Peyer's patch (tissue), 4 donors: ENCODE measurements at regions not wholly inside any gene's neighbourhood (a gene's known extent, or its start where the extent isn't known, plus 50 kb on each side); places are given as distances from the start of the nearest gene placed in this dataset.
"Not testable (repeated sequence)": the region's sequence is repeated elsewhere in the genome, so short reads cannot be mapped to it uniquely, and the experiment has no call there.

Source experiments
- DNase-seq, 3 donors: peaks; one replicate each; pipeline ENCODE4 v3.0.0-alpha.2; 2017 to 2019
- H3K27ac ChIP-seq, 4 donors: fragments of 200-600 bp; sonication (generic); one replicate each; pipeline ENCODE4 v1.5.1; 2016 to 2019
- H3K27me3 ChIP-seq, 2 donors: fragments of 200-600 bp; sonication (generic); one replicate each; pipeline ENCODE4 v1.5.1; 2019
- H3K36me3 ChIP-seq, 3 donors: fragments of 200-600 bp; sonication (generic); one replicate each; pipeline ENCODE4 v1.5.1; 2016 to 2019
- H3K4me1 ChIP-seq, 4 donors: fragments of 200-600 bp; sonication (generic); one replicate each; pipeline ENCODE4 v1.5.1; 2016 to 2019
- H3K4me3 ChIP-seq, 4 donors: fragments of 200-600 bp; sonication (generic); 1 replicate in 3 of 4; 2 replicates in 1 of 4; pipeline ENCODE4 v1.5.1; 2016 to 2019; ENCODE audit warnings: mild to moderate bottlenecking in 1 of 4
- H3K9me3 ChIP-seq, 4 donors: fragments of 200-600 bp; sonication (generic); one replicate each; pipeline ENCODE4 v1.5.1; 2016 to 2019; ENCODE audit warnings: mild to moderate bottlenecking in 1 of 4
- POLR2A ChIP-seq, 2 donors: fragments of 450-650 bp; IDR thresholded peaks; one replicate each; pipeline ENCODE4 v1.5.1; 2017; ENCODE audit warnings: antibody characterized with exemption in 2 of 2, mild to moderate bottlenecking in 2 of 2, moderate library complexity in 2 of 2
- TF ChIP-seq, protein P1 (sequence below), 6 experiments: fragments of 450-650 bp in 4 of 6; fragments of 200-600 bp in 2 of 6; sonication (generic) in 1 of 6; IDR thresholded peaks; one replicate each; pipeline ENCODE4 v1.5.1; 2017 to 2019; ENCODE audit warnings: antibody characterized with exemption in 6 of 6, mild to moderate bottlenecking in 3 of 6, moderate library complexity in 1 of 6

DNA sequence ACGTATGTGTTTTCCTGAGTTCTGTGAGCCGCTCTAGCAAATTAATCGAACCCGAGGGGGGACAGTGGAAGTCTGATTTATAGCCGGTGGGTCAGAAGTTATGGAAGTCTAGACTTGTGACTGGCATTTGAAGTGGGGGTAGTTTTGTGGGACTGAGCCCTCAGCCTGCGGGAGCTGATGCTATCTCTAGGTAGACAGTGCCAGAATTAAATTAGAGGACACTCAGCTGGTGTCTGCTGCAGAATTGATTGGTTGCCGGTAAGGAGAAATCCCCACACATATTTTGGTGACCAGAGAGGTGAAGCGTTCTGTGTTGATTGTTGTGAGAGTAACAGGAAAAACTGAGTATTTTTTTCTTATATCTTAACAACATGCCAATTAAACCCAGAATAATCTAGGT, 143.8 kb upstream of the ADCY1 start:
- no peak for DNase-seq
- Histone ChIP-seq H3K4me1 (no peaks in the 10 kb centered on the region), H3K36me3 (no peaks in the 10 kb centered on the region), H3K4me3 (no peak overlapping the region), H3K9me3 (no peaks in the 10 kb centered on the region), H3K27ac (no peak overlapping the region), H3K27me3 (no peaks in the 10 kb centered on the region)
- no peak for TF ChIP-seq POLR2A (IDR thresholded peaks at IDR 0.05)
- TF ChIP-seq, protein P1, sequence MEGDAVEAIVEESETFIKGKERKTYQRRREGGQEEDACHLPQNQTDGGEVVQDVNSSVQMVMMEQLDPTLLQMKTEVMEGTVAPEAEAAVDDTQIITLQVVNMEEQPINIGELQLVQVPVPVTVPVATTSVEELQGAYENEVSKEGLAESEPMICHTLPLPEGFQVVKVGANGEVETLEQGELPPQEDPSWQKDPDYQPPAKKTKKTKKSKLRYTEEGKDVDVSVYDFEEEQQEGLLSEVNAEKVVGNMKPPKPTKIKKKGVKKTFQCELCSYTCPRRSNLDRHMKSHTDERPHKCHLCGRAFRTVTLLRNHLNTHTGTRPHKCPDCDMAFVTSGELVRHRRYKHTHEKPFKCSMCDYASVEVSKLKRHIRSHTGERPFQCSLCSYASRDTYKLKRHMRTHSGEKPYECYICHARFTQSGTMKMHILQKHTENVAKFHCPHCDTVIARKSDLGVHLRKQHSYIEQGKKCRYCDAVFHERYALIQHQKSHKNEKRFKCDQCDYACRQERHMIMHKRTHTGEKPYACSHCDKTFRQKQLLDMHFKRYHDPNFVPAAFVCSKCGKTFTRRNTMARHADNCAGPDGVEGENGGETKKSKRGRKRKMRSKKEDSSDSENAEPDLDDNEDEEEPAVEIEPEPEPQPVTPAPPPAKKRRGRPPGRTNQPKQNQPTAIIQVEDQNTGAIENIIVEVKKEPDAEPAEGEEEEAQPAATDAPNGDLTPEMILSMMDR (IDR thresholded peaks at IDR 0.05): no peak

DNA sequence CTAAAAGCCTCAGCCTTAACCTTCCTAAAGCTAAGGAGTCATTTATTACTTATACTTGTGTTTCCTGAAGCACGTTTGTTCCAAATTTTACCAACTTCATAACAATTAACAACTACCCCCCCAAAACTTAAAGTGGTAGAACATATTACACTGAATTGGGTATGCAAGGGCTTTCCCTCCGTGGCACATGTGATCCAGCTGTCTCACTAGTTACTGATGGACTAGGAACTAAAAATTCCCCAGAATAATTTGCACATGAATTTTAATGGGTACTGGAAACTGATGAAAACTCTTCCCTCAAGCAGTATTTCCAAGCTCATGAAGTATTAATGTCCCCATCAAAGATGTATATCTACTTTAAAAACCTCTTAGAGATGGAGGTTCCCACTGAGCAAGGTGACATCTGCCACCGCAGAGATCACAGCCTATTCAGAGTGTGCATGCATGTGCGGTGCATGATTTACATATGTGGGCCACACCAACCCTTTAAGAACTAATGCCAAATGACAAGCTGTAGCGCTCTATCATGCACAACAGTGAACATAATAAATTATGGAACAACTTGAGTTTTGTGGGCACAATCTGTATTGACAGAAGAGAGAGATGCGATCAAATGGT, 139.9 kb upstream of the ADCY1 start:
- Histone ChIP-seq H3K27ac (no peak overlapping the region), H3K27me3 (no peaks in the 10 kb centered on the region), H3K9me3 (no peaks in the 10 kb centered on the region), H3K4me3 (no peak overlapping the region), H3K4me1 (no peaks in the 10 kb centered on the region), H3K36me3 (no peaks in the 10 kb centered on the region)
- DNase-seq: no peak
- TF ChIP-seq, protein P1 (IDR thresholded peaks at IDR 0.05): no peak
- no peak for TF ChIP-seq POLR2A (IDR thresholded peaks at IDR 0.05)

GRCh38 chr7:45435131-45435530, 139.0 kb upstream of the ADCY1 start:
- Histone ChIP-seq H3K36me3 (no peaks in the 10 kb centered on the region), H3K4me3 (no peak overlapping the region), H3K27me3 (no peaks in the 10 kb centered on the region), H3K9me3 (no peaks in the 10 kb centered on the region), H3K27ac (no peak overlapping the region), H3K4me1 (no peaks in the 10 kb centered on the region)
- TF ChIP-seq POLR2A (IDR thresholded peaks at IDR 0.05): no peak
- TF ChIP-seq, protein P1 (IDR thresholded peaks at IDR 0.05): no peak
- no peak for DNase-seq

- H3K36me3 ChIP-seq: no peaks in the 10 kb centered on the region
- no peak overlapping the region for H3K27ac ChIP-seq
- DNase-seq: no peak
- TF ChIP-seq POLR2A (IDR thresholded peaks at IDR 0.05): no peak
- TF ChIP-seq, protein P1 (IDR thresholded peaks at IDR 0.05): no peak
- no peaks in the 10 kb centered on the region for H3K9me3 ChIP-seq
- no peaks in the 10 kb centered on the region for H3K27me3 ChIP-seq
- no peaks in the 10 kb centered on the region for H3K4me1 ChIP-seq
- no peak overlapping the region for H3K4me3 ChIP-seq
These were observed 138.3 kb upstream of the ADCY1 start for GRCh38 chr7:45435846-45436245.

DNA sequence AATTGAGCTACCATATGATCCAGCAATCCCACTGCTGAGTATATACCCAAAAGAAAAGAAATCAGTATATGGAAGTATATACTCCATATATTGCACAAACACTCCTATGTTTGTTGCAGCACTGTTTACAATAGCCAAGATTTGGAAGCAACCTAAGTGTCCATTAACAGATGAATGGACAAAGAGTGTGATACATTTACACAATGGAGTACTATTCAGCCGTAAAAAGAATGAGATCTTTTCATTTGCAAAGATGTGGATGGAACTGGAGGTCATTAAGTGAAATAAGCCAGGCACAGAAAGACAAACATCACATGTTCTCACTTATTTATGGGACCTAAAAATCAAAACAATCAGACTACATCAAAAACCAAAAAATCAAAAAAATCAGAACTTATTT, 133.4 kb upstream of the ADCY1 start:
- not testable (repeated sequence) for H3K4me1 ChIP-seq, H3K27ac ChIP-seq, DNase-seq, H3K36me3 ChIP-seq, H3K4me3 ChIP-seq, H3K9me3 ChIP-seq, H3K27me3 ChIP-seq

DNA sequence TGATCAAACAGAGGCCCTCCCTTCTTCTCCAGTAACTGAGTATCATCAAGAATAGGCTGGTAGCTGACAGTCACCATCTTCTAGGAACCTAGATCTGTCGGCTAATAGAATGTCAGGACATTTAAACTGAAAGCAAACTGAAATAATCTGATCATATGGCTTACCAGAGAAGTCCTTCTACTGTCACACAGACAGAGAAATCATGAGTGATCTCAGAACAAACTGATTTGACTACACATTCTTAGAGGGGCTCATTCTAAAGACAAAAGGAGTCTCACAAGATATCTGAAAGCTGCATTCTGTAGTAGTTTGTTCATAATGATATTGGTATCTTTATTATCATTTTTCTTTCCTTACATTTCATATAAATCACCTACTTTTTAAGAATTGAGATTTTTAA, 130.9 kb upstream of the ADCY1 start:
- Histone ChIP-seq H3K4me1 (no peaks in the 10 kb centered on the region), H3K9me3 (no peaks in the 10 kb centered on the region), H3K27ac (no peak overlapping the region), H3K4me3 (no peak overlapping the region), H3K36me3 (no peaks in the 10 kb centered on the region), H3K27me3 (no peaks in the 10 kb centered on the region)
- TF ChIP-seq, protein P1 (IDR thresholded peaks at IDR 0.05): no peak
- TF ChIP-seq POLR2A (IDR thresholded peaks at IDR 0.05): no peak
- DNase-seq: no peak
